Karpas-422 (cell line): ENCODE measurements at regions not wholly inside any gene's neighbourhood (a gene's known extent, or its start where the extent isn't known, plus 50 kb on each side); places are given as distances from the start of the nearest gene placed in this dataset.

Source experiments
- DNase-seq: peaks from one replicate; pipeline ENCODE4 v3.0.0-alpha.2; 2015
- H2AFZ ChIP-seq: fragments of 200-600 bp; sonication (generic); 2 replicates; pipeline ENCODE4 v1.6.1; 2014; ENCODE audit warnings: antibody characterized with exemption, low read length, mixed read lengths
- H3K27ac ChIP-seq: fragments of 200-600 bp; sonication (generic); 2 replicates; pipeline ENCODE4 v1.5.1; 2014; ENCODE audit warnings: mild to moderate bottlenecking, low read length, moderate library complexity
- H3K27me3 ChIP-seq: fragments of 200-600 bp; sonication (generic); 2 replicates; pipeline ENCODE4 v1.6.1; 2014; ENCODE audit warnings: low read length, mixed read lengths
- H3K36me3 ChIP-seq: fragments of 200-600 bp; sonication (generic); 2 replicates; pipeline ENCODE4 v1.6.1; 2014; ENCODE audit warnings: low read length, mixed read lengths; ENCODE audit not compliant: insufficient read depth
- H3K4me1 ChIP-seq: fragments of 200-600 bp; sonication (generic); 2 replicates; pipeline ENCODE4 v1.6.1; 2014; ENCODE audit warnings: mild to moderate bottlenecking, low read length, mixed read lengths
- H3K4me2 ChIP-seq: fragments of 200-600 bp; sonication (generic); 2 replicates; pipeline ENCODE4 v1.6.1; 2014; ENCODE audit warnings: low read length, low read depth, mild to moderate bottlenecking; ENCODE audit not compliant: poor library complexity, severe bottlenecking
- H3K4me3 ChIP-seq: fragments of 200-600 bp; sonication (generic); 2 replicates; pipeline ENCODE4 v1.5.1; 2014; ENCODE audit warnings: mild to moderate bottlenecking, antibody characterized with exemption, low read length, mixed read lengths
- H3K79me2 ChIP-seq: fragments of 200-600 bp; sonication (generic); 2 replicates; pipeline ENCODE4 v1.6.1; 2014; ENCODE audit warnings: mild to moderate bottlenecking, low read length, mixed read lengths
- H3K9ac ChIP-seq: fragments of 200-600 bp; sonication (generic); 2 replicates; pipeline ENCODE4 v1.6.0; 2014; ENCODE audit warnings: low read length
- H3K9me2 ChIP-seq: fragments of 200-600 bp; sonication (generic), shearing (Covaris generic); replicated peaks from 2 replicates; pipeline ENCODE4 v1.6.0; 2014; ENCODE audit warnings: mild to moderate bottlenecking, low read length, moderate library complexity; ENCODE audit not compliant: insufficient read depth
- H3K9me3 ChIP-seq: fragments of 300-700, 200-600 bp; sonication (generic); 2 replicates; pipeline ENCODE4 v1.6.1; 2014; ENCODE audit warnings: low read length, mixed read lengths
- H4K20me1 ChIP-seq: fragments of 200-600 bp; sonication (generic); 2 replicates; pipeline ENCODE4 v1.6.1; 2014; ENCODE audit warnings: mild to moderate bottlenecking, antibody characterized with exemption, low read length, low read depth; ENCODE audit not compliant: insufficient read depth

DNA sequence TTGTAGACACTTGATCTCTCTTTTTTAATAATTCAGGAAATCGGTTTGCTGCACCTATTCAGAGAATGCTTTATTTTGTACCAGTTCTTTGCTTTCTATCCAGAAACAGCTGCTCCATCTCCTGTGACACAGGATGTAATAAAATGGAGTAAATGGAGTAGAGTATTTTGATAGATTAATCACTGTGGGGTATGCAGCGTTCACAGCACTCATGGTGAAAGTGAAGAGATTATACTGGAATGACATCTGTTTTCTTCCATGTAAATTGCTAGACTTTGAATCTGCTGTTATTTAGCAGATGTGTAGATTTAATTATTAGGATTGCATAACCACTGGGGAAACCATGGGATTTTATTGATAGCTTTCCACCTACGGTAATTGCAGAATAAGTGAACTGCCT is 227.3 kb upstream of the ARHGAP42 start:
- Histone ChIP-seq H3K27ac (no peak overlapping the region), H3K36me3 (no peaks in the 10 kb centered on the region), H4K20me1 (no peaks in the 10 kb centered on the region), H3K79me2 (no peaks in the 10 kb centered on the region), H3K4me2 (no peak overlapping the region), H3K9me2 (no peaks in the 10 kb centered on the region), H3K9ac (no peak overlapping the region), H3K4me1 (no peaks in the 10 kb centered on the region), H2AFZ (no peak overlapping the region), H3K4me3 (no peak overlapping the region), H3K27me3 (no peaks in the 10 kb centered on the region), H3K9me3 (peaks cover 38% of the 10 kb centered on the region)
- no peak for DNase-seq

DNA sequence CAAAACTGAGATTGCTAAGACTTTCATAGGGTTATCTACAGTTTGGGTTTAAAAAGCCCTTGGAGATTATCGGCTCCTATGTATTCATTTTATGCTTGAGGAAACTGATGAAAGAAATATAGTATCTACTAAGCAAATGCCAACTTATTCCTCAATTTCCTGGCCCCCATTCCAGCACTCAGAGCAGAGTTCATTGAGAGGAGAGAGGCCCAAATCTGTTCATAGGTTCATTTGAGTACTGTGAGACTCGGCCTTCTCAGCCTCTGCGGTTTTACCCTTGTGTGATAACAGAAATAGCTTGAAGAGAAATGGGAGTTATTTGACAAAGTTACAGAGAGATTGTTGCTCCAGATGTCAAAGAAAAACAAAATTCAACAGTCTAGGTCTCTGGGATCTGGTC is 226.7 kb upstream of the ARHGAP42 start:
- H4K20me1 ChIP-seq = no peaks in the 10 kb centered on the region
- DNase-seq = no peak
- H3K27me3 ChIP-seq = no peaks in the 10 kb centered on the region

DNA sequence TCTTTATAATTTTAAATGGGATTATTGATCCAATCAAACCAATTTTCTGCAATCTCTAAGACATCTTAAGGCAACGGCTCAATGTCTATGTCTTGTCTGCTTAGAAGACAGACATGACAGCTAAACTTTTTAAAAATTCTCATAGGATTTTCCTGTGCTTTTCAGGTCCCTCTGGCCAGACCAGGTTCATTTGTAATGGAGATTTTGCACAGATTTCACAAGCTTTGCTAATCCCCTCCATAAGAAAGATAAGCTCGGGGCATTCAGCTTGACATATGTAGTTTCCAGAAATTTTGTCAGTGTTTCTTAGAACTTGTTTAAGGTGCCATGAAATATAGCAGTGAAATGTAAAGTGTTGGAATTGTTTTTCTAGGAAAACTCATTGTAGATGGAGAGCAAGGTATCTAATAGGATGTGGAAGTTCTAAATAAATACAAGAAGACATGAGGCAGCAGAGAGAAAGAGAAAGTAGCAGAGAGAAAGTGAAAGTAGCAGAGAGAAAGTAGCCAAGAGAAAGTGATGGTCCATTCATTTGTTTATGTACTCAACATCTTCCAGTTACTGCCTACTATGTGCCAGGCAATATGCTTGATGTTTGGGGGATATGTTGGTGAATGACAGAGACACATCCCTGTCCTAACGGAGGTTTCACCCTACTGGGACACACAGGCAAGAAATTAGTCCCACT is 219.1 kb upstream of the ARHGAP42 start:
- H3K4me2 ChIP-seq = peak overlapping the region; percentile 31
- H3K79me2 ChIP-seq = no peaks in the 10 kb centered on the region

More for the DNA sequence above, 226.7 kb upstream of the ARHGAP42 start:
- Histone ChIP-seq H3K27ac (no peak overlapping the region), H3K79me2 (no peaks in the 10 kb centered on the region), H3K9ac (no peak overlapping the region), H3K9me3 (peaks cover 38% of the 10 kb centered on the region), H3K4me1 (no peaks in the 10 kb centered on the region), H3K9me2 (no peaks in the 10 kb centered on the region), H3K4me2 (no peak overlapping the region), H2AFZ (no peak overlapping the region), H3K36me3 (no peaks in the 10 kb centered on the region), H3K4me3 (no peak overlapping the region)

DNA sequence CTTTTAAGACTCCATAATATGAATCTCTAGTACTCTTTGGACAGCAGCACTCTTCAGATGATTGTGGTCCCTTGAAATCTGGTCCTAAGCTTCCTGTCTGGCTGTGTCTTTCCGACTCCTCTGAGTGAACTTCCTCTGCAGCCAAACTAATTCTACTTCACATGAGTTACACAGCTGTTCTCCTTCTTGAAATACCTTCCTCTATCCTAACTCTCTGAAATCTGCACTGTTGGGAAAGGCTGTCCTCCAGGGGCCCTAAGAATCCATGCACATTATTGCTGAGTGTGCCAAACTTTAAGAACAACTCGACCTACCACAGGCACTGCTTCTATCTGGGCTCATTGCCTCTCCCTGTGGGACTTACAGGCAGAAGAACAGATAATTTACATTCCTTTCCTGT is 217.3 kb upstream of the ARHGAP42 start:
- no peaks in the 10 kb centered on the region for H3K36me3 ChIP-seq
- H3K9ac ChIP-seq = no peak overlapping the region
- H3K4me2 ChIP-seq = no peak overlapping the region
- no peak overlapping the region for H3K27ac ChIP-seq
- H3K9me3 ChIP-seq = peaks cover 39% of the 10 kb centered on the region
- no peaks in the 10 kb centered on the region for H3K79me2 ChIP-seq
- H3K27me3 ChIP-seq = no peaks in the 10 kb centered on the region
- H4K20me1 ChIP-seq = no peaks in the 10 kb centered on the region
- H3K4me3 ChIP-seq = no peak overlapping the region
- H3K9me2 ChIP-seq = no peaks in the 10 kb centered on the region; the same call in 1 of the 2 replicates
- no peaks in the 10 kb centered on the region for H3K4me1 ChIP-seq
- no peak overlapping the region for H2AFZ ChIP-seq
- no peak for DNase-seq

More for the DNA sequence above, 219.1 kb upstream of the ARHGAP42 start:
- H3K27ac ChIP-seq = no peak overlapping the region
- H3K9me3 ChIP-seq = peaks cover 35% of the 10 kb centered on the region
- no peaks in the 10 kb centered on the region for H3K4me1 ChIP-seq
- DNase-seq = no peak
- no peaks in the 10 kb centered on the region for H3K36me3 ChIP-seq
- peak overlapping the region; percentile 19; the same call in 1 of the 2 replicates for H3K4me3 ChIP-seq
- H3K9me2 ChIP-seq = no peaks in the 10 kb centered on the region; the same call in 1 of the 2 replicates
- no peaks in the 10 kb centered on the region for H3K27me3 ChIP-seq
- peak overlapping the region; percentile 69 for H2AFZ ChIP-seq
- H3K9ac ChIP-seq = no peak overlapping the region
- H4K20me1 ChIP-seq = no peaks in the 10 kb centered on the region

DNA sequence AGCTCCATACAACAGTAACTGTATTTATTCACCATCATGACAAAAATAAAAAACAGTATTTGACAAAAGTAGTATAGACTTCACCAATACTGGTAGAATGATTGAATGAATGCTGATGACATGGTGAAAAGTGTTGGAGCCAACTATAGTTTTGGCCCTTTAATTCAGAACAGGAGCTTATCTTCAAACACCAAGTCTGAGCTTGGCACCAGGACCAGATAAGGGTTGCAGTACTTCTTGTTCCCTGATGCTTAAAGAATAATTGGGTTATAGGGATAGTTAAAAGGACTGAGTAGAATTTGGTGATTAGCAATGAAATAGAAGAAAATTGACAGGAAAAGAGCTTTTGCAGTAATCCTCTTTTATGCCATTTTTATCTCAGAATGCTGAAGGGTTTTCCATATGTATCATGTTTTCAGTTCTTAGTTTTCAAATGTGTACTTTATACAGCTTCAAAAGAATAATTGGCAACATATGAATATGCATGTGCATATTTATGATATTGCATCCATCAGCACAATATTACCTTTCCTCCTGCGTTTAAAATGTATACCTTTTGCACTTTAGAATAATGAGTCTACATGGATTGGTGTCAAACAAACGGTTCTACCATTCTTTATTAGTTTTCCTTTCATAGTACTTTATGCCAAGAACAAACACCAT is 214.2 kb upstream of the ARHGAP42 start:
- Histone ChIP-seq H3K27ac (no peak overlapping the region), H3K9me2 (no peaks in the 10 kb centered on the region), H3K79me2 (no peaks in the 10 kb centered on the region), H3K36me3 (no peaks in the 10 kb centered on the region), H3K9ac (no peak overlapping the region), H2AFZ (no peak overlapping the region), H3K4me1 (no peaks in the 10 kb centered on the region), H3K27me3 (no peaks in the 10 kb centered on the region), H3K4me2 (no peak overlapping the region), H3K4me3 (no peak overlapping the region), H4K20me1 (no peaks in the 10 kb centered on the region), H3K9me3 (peaks cover 32% of the 10 kb centered on the region)
- no peak for DNase-seq

DNA sequence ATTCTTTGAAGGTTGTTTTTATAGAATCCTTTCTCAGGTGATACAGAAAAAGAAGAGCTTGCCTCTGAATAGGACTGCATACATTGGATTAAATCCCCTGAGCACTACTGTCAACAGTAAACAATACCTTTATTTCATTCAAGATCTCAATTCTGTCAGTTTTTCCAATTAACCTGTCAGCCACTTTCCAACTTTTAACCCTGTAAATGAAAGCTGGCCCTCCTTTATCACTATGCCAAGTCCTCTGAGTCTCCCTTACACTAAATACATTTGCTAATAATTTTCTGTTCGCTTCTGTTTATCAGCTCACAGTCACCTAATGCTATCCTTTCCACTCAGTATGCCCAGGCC is 213.7 kb upstream of the ARHGAP42 start:
- no peak overlapping the region for H3K4me2 ChIP-seq
- H4K20me1 ChIP-seq = no peaks in the 10 kb centered on the region
- H3K4me1 ChIP-seq = no peaks in the 10 kb centered on the region
- no peaks in the 10 kb centered on the region for H3K27me3 ChIP-seq
- no peaks in the 10 kb centered on the region for H3K9me2 ChIP-seq
- H3K9me3 ChIP-seq = peaks cover 32% of the 10 kb centered on the region
- no peak overlapping the region for H2AFZ ChIP-seq
- no peak overlapping the region for H3K27ac ChIP-seq
- H3K9ac ChIP-seq = no peak overlapping the region
- no peaks in the 10 kb centered on the region for H3K36me3 ChIP-seq
- no peaks in the 10 kb centered on the region for H3K79me2 ChIP-seq
- H3K4me3 ChIP-seq = no peak overlapping the region
- DNase-seq = no peak

DNA sequence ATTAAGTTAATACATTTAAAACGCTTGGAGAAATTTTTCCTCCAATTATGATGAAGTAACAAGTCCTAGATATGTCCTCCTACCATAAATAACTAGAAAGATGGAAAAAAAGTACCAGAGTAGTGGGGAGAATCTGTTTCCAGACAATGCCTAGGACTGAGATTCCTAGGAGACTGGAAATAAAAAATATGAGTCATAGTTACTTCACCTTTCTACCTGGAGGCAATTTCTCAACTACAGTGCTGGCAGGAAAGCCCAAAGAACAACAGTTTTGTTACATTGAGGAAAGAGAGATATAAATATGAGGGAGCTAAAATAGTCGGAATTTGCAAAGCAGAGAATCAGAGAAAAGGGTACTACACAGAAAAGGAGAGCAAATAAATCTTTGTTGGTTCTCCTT is 202.1 kb upstream of the ARHGAP42 start:
- no peak overlapping the region for H2AFZ ChIP-seq
- no peaks in the 10 kb centered on the region for H3K36me3 ChIP-seq
- no peak for DNase-seq
- no peaks in the 10 kb centered on the region for H3K27me3 ChIP-seq
- peaks cover 70% of the 10 kb centered on the region for H3K9me3 ChIP-seq
- H3K4me1 ChIP-seq = no peaks in the 10 kb centered on the region
- no peaks in the 10 kb centered on the region for H4K20me1 ChIP-seq
- H3K4me3 ChIP-seq = no peak overlapping the region
- no peak overlapping the region for H3K27ac ChIP-seq
- no peak overlapping the region for H3K4me2 ChIP-seq
- no peaks in the 10 kb centered on the region for H3K9me2 ChIP-seq
- no peak overlapping the region for H3K9ac ChIP-seq
- H3K79me2 ChIP-seq = no peaks in the 10 kb centered on the region

DNA sequence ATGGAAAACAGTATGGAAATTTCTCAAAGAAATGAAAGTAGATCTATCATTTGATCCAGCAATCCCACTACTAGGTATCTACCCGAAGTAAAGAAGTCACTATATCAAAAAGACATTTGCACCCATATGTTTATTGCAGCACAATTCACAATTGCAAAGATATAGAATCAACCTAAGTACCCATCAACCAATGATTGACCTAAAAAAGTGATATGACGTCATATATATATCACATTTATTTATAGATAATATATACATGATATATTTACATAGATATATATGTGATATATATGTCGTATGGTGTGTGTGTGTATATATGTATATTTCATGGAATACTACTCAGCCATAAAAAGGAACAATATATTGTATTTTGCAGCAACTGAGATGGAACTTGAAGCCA is 188.3 kb upstream of the ARHGAP42 start:
- Histone ChIP-seq H2AFZ (no peak overlapping the region), H3K9ac (no peak overlapping the region), H3K27ac (no peak overlapping the region), H3K4me2 (no peak overlapping the region), H3K9me2 (no peaks in the 10 kb centered on the region), H3K27me3 (no peaks in the 10 kb centered on the region), H3K4me1 (no peaks in the 10 kb centered on the region), H3K79me2 (no peaks in the 10 kb centered on the region), H3K4me3 (no peak overlapping the region), H3K9me3 (peaks cover 63% of the 10 kb centered on the region), H3K36me3 (no peaks in the 10 kb centered on the region), H4K20me1 (no peaks in the 10 kb centered on the region)
- DNase-seq = no peak
